Motor neuron (in vitro differentiated cells): ENCODE measurements at regions not wholly inside any gene's neighbourhood (a gene's known extent, or its start where the extent isn't known, plus 50 kb on each side); places are given as distances from the start of the nearest gene placed in this dataset.

Experiments used
- ATAC-seq, 8 experiments: fragments of 200-7000 bp; cut with Tn5 transposase; replicated peaks in 6 of 8; 2 replicates each; pipeline ENCODE4 v1.8.0; 2021; ENCODE audit warnings: mild to moderate bottlenecking in 8 of 8, moderate library complexity in 8 of 8
- H3K27ac ChIP-seq, 2 donors: fragments of 250-450 bp; sonication (Bioruptor Pico); 2 replicates each; pipeline ENCODE4 v1.9.0; 2021; ENCODE audit warnings: antibody characterized with exemption in 2 of 2, mild to moderate bottlenecking in 2 of 2, moderate library complexity in 1 of 2
- H3K4me1 ChIP-seq, 2 donors: fragments of 250-450 bp; sonication (Bioruptor Pico); replicated peaks in 1 of 2; 2 replicates each; pipeline ENCODE4 v1.6.1; 2021; ENCODE audit warnings: antibody characterized with exemption in 2 of 2, mild to moderate bottlenecking in 2 of 2, moderate library complexity in 1 of 2
- H3K4me3 ChIP-seq, 5 donors: fragments of 250-450 bp; sonication (Bioruptor Pico); 2 replicates each; pipeline ENCODE4 v1.9.0; 2021; ENCODE audit warnings: antibody characterized with exemption in 5 of 5, mild to moderate bottlenecking in 5 of 5, moderate library complexity in 4 of 5
- WGBS, 10 experiments: fragments of 450-650 bp; shearing (Covaris generic); methylation state at CpG; one replicate each; pipeline ENCODE4 v1.0.0; 2022; 5-methylcytosine and 5-hydroxymethylcytosine counted together
- in situ Hi-C, 9 experiments: fragments of 400-800 bp; cut with MboI; loops; one replicate each; pipeline ENCODE4 v1.15.0; 2021; ENCODE audit warnings: low sequenced_read_pairs in 9 of 9, low pct_unique_long_range_greater_than_20kb in 2 of 9; ENCODE audit not compliant: unreplicated experiment in 9 of 9

GRCh38 chr10:121102706-121103105 is 251.5 kb downstream of the WDR11 start:
- no peak for ATAC-seq
- no peak overlapping the region for H3K27ac ChIP-seq
- in situ Hi-C loops, result no loop called here
- peaks cover 2 to 5% of the 10 kb centered on the region in 2 donors for H3K4me1 ChIP-seq
- 4 to 100% (median 94%) methylated on average over 2 to 4 of the region's 4 CpGs; no CpG with 5 or more reads in 1 of the 10 experiments for WGBS, 10 experiments
- no peak overlapping the region for H3K4me3 ChIP-seq

- Histone ChIP-seq H3K4me3 (no peak overlapping the region), H3K4me1 (peaks cover 2 to 5% of the 10 kb centered on the region in 2 donors), H3K27ac (no peak overlapping the region)
- WGBS, 10 experiments, result 43 to 100% methylated on average over 1 of the region's 1 CpG; no CpG with 5 or more reads in 8 of the 10 experiments
- in situ Hi-C loops, result no loop called here
- ATAC-seq, result peak in 1 of 8 experiments; percentile 32
Measured at GRCh38 chr10:121104476-121105111, 253.4 kb downstream of the WDR11 start.

GRCh38 chr10:121106611-121107010 is 255.4 kb downstream of the WDR11 start:
- peaks cover 2 to 5% of the 10 kb centered on the region in 2 donors for H3K4me1 ChIP-seq

GRCh38 chr10:121108051-121108450 is 256.9 kb downstream of the WDR11 start:
- ATAC-seq, result no peak
- WGBS, 10 experiments, result 17 to 96% (median 60%) methylated on average over 1 to 3 of the region's 3 CpGs; no CpG with 5 or more reads in 5 of the 10 experiments
- Histone ChIP-seq H3K4me3 (no peak overlapping the region), H3K27ac (no peak overlapping the region), H3K4me1 (peaks cover 2 to 5% of the 10 kb centered on the region in 2 donors)
- in situ Hi-C loops, result no loop called here

More at GRCh38 chr10:121106611-121107010, 255.4 kb downstream of the WDR11 start:
- Histone ChIP-seq H3K27ac (no peak overlapping the region), H3K4me3 (no peak overlapping the region)
- peak in 3 of 8 experiments; percentile 52 to 66 (median 59) for ATAC-seq
- 25 to 93% (median 78%) methylated on average over 1 to 4 of the region's 4 CpGs; no CpG with 5 or more reads in 1 of the 10 experiments for WGBS, 10 experiments
- in situ Hi-C loops, result no loop called here

DNA sequence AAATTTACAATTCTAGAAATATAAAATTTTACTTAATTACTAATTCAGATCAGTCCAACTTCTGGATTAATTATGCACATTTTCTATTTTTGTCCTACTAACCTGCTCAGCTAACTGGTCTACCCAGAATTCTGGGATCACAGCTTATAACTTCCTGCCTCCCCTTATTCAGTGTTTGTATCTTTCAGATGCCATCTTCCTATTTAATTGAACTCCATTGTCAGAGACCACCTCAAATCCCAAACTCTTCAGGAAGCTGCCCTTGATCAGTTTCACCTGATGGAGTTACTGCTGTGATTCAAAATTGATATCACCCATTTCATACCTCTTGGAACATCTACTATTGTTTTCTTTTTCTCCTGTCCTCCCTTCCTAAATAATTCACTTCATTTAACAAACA is 259.2 kb downstream of the WDR11 start:
- in situ Hi-C loops, result no loop called here
- Histone ChIP-seq H3K4me1 (peaks cover 2 to 10% of the 10 kb centered on the region in 2 donors), H3K4me3 (no peak overlapping the region), H3K27ac (no peak overlapping the region)
- ATAC-seq, result no peak

DNA sequence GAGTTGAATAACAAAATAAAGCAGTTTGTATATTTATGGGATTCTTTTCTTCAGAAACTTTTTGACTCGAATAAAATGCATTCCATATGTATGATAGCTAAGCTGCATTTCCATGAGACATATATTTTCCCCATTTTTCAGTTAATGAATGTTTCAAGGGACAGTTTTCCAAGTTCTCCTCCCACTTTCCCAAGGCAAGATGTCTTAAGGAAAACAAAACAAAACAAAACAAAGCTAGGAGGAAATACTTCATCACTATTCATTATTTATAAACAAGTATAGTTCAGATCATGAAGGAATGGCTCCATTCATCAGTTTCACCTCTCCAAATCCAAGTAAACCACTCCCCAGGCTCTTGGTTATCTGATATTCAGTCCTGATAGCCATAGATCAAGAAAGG is 261.0 kb downstream of the WDR11 start:
- ATAC-seq, result no peak
- Histone ChIP-seq H3K4me3 (no peak overlapping the region), H3K27ac (no peak overlapping the region), H3K4me1 (peaks cover 0 to 5% of the 10 kb centered on the region in 2 donors)
- WGBS, 10 experiments, result 0 to 100% (median 42%) methylated on average over 1 of the region's 1 CpG; no CpG with 5 or more reads in 2 of the 10 experiments
- in situ Hi-C loops, result no loop called here

- peak in 1 of 8 experiments; percentile 36 for ATAC-seq
- Histone ChIP-seq H3K4me3 (no peak overlapping the region), H3K4me1 (peaks cover 0 to 5% of the 10 kb centered on the region in 2 donors), H3K27ac (no peak overlapping the region)
- in situ Hi-C loops, result no loop called here
- 0 to 90% (median 73%) methylated on average over 1 to 8 of the region's 10 CpGs; no CpG with 5 or more reads in 1 of the 10 experiments for WGBS, 10 experiments
Measured at GRCh38 chr10:121112579-121113384, 261.6 kb downstream of the WDR11 start.

DNA sequence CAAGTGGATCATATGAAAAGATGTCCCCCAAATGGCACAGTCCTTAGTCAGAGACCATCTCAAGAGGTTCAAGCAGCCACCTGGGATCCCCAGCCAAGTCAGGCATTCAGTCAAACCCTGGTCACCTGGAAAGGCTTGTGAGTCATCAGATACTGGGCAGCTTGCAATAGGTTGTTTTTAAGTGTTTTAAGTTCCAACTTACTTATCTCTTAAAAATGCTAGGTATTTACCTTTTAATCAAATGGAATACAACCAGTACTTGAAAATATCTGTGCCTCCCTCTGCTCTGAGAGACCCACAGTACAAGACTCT is 262.2 kb downstream of the WDR11 start:
- no peak overlapping the region for H3K4me3 ChIP-seq
- no peak overlapping the region for H3K27ac ChIP-seq
- ATAC-seq, result no peak
- in situ Hi-C loops, result no loop called here
- H3K4me1 ChIP-seq, result peaks cover 0 to 5% of the 10 kb centered on the region in 2 donors

DNA sequence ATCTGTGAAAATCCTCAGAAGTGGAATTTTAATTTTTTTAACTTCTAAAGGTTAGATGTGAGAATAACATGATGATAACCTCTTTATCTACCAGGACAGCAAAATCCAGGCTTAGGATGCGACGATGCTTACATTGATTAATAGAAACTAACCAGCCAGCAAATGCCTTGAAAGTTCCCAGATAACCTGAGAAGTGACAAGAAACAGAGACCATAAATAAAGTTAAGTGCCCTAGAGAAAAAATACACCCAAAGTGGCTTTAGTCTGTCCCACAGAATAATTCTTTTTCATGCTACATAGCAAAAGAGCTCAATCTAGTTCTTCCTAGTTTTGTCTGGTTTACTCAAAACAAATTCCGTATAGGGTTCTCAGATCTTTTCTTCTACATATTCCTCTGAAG is 262.7 kb downstream of the WDR11 start:
- H3K27ac ChIP-seq, result no peak overlapping the region
- no peak overlapping the region for H3K4me3 ChIP-seq
- ATAC-seq, result peak in 2 of 8 experiments; percentile 28 to 46
- WGBS, 10 experiments, result 34 to 100% (median 75%) methylated on average over 1 to 3 of the region's 3 CpGs; no CpG with 5 or more reads in 1 of the 10 experiments
- peaks cover 0 to 5% of the 10 kb centered on the region in 2 donors for H3K4me1 ChIP-seq
- in situ Hi-C loops, result no loop called here

GRCh38 chr10:121115154-121115553 is 264.0 kb downstream of the WDR11 start:
- Histone ChIP-seq H3K4me1 (peaks cover 0 to 5% of the 10 kb centered on the region in 2 donors), H3K27ac (no peak overlapping the region), H3K4me3 (no peak overlapping the region)
- no peak for ATAC-seq
- 0 to 100% (median 50%) methylated on average over 1 of the region's 1 CpG; no CpG with 5 or more reads in 6 of the 10 experiments for WGBS, 10 experiments
- in situ Hi-C loops, result no loop called here

GRCh38 chr10:121121462-121121861 is 270.3 kb downstream of the WDR11 start:
- ATAC-seq, result no peak
- Histone ChIP-seq H3K27ac (no peak overlapping the region), H3K4me3 (no peak overlapping the region), H3K4me1 (no peaks in the 10 kb centered on the region)
- 21 to 98% (median 91%) methylated on average over 1 to 7 of the region's 7 CpGs; no CpG with 5 or more reads in 2 of the 10 experiments for whole genome bisulfite sequencing, 10 experiments
- in situ Hi-C loops, result no loop called here

DNA sequence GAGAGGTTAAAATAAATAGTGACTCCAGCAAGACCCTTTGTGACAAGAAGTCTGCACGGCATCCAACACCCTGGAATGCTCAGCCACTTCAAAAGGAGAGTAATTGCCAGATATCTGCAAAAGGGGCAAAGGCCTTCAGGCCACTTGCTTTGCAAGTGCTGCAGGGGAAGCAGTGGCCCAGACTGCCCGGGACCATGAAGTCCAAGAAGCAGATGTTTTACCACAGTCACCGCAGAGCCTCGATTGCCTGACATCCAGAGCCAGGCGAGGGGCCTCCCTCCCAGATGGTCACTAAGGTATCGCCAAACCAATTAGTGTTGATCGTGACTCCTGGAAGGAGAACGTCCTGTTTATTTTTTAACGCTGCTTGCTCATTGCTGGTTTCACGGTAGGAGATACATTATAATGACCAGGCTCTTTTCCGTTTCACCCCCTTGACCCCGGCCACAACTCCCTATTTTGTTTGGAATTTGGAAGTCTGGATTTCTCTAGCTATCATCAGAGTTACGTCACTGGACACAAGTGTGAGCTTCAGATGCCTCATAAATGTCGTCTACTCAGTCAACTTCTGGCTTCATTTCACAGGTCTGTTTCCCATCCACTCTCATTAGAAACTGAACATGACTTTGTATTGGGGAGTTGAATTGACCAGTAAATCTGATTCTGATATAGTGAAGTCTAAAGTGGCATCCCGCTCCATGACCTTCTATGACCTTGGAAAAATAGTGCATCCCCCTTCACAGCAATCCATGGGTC is 276.2 kb downstream of the WDR11 start:
- no peak overlapping the region for H3K4me3 ChIP-seq
- no peak for ATAC-seq
- in situ Hi-C loops, result no loop called here
- no peaks in the 10 kb centered on the region for H3K4me1 ChIP-seq
- H3K27ac ChIP-seq, result no peak overlapping the region
- WGBS, 10 experiments, result 17 to 95% (median 90%) methylated on average over 1 to 15 of the region's 15 CpGs; no CpG with 5 or more reads in 1 of the 10 experiments

DNA sequence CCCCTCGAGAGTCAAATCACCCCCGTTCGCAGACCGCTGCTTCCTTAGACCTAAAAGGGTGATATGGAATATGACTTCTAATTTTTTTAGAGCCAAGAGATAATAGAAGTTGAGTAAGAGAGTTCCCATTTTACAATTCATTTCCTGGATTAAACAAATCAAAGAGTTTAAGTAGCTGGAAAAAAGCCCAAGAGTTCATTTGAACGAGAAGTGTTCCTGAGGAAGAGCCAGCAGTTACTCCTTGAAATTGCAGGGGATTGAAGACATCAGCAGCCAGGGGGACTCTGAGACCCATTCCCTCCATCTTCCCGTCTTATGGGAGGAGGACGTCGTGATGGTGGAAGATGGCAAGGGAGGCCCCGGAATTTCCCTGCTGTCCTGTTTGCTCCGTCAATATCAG is 277.0 kb downstream of the WDR11 start:
- Histone ChIP-seq H3K27ac (no peak overlapping the region), H3K4me1 (no peaks in the 10 kb centered on the region), H3K4me3 (no peak overlapping the region)
- in situ Hi-C loops, result no loop called here
- ATAC-seq, result no peak
- 11 to 100% (median 85%) methylated on average over 1 to 7 of the region's 10 CpGs; no CpG with 5 or more reads in 4 of the 10 experiments for WGBS, 10 experiments
